Muscle layer of colon (tissue), 2 donors: ENCODE measurements at regions not wholly inside any gene's neighbourhood (a gene's known extent, or its start where the extent isn't known, plus 50 kb on each side); places are given as distances from the start of the nearest gene placed in this dataset.

ENCODE experiments used
- H3K27ac ChIP-seq: one replicate; pipeline ENCODE4 v1.7.0; 2013; ENCODE audit warnings: low read depth, mild to moderate bottlenecking, low read length, moderate library complexity
- H3K27me3 ChIP-seq, 2 donors: one replicate each; pipeline ENCODE4 v1.7.0; 2013; ENCODE audit warnings: low read length in 2 of 2, mild to moderate bottlenecking in 2 of 2; ENCODE audit not compliant: insufficient read depth in 2 of 2, control insufficient read depth in 1 of 2
- H3K36me3 ChIP-seq: one replicate; pipeline ENCODE4 v1.7.0; 2013; ENCODE audit warnings: mild to moderate bottlenecking, low read length; ENCODE audit not compliant: insufficient read depth
- H3K4me1 ChIP-seq: one replicate; pipeline ENCODE4 v1.7.0; 2013; ENCODE audit warnings: mild to moderate bottlenecking, low read length; ENCODE audit not compliant: insufficient read depth
- H3K4me3 ChIP-seq, 2 donors: one replicate each; pipeline ENCODE4 v1.7.0; 2013; ENCODE audit warnings: low read length in 2 of 2, low read depth in 1 of 2, mild to moderate bottlenecking in 1 of 2, moderate library complexity in 1 of 2
- H3K9ac ChIP-seq: one replicate; pipeline ENCODE4 v1.7.0; 2013; ENCODE audit warnings: low read length
- H3K9me3 ChIP-seq: one replicate; pipeline ENCODE4 v1.7.0; 2013; ENCODE audit warnings: mild to moderate bottlenecking, low read length
- donor health status: abdominal sarcoma.
- donor health status: Adenocarcinoma of cecum.

- Histone ChIP-seq H3K9me3 (no peaks in the 10 kb centered on the region), H3K27ac (no peak overlapping the region), H3K9ac (no peak overlapping the region), H3K27me3 (no peaks in the 10 kb centered on the region), H3K4me1 (no peaks in the 10 kb centered on the region), H3K4me3 (no peak overlapping the region), H3K36me3 (no peaks in the 10 kb centered on the region)
These were observed 113.7 kb upstream of the IRX3 start for GRCh38 chr16:54400261-54400660.

GRCh38 chr16:54398986-54399385, 112.4 kb upstream of the IRX3 start:
- Histone ChIP-seq H3K9ac (no peak overlapping the region), H3K4me3 (no peak overlapping the region), H3K27me3 (no peaks in the 10 kb centered on the region), H3K9me3 (no peaks in the 10 kb centered on the region), H3K4me1 (no peaks in the 10 kb centered on the region), H3K36me3 (no peaks in the 10 kb centered on the region), H3K27ac (no peak overlapping the region)

- Histone ChIP-seq H3K9ac (no peak overlapping the region), H3K27ac (no peak overlapping the region), H3K36me3 (no peaks in the 10 kb centered on the region), H3K27me3 (no peaks in the 10 kb centered on the region), H3K4me3 (no peak overlapping the region), H3K4me1 (no peaks in the 10 kb centered on the region), H3K9me3 (no peaks in the 10 kb centered on the region)
These were observed 111.3 kb upstream of the IRX3 start for GRCh38 chr16:54397838-54398237.

- H3K4me3 ChIP-seq = no peak overlapping the region
- H3K27ac ChIP-seq = no peak overlapping the region
- H3K9ac ChIP-seq = no peak overlapping the region
- no peaks in the 10 kb centered on the region for H3K9me3 ChIP-seq
- no peaks in the 10 kb centered on the region for H3K4me1 ChIP-seq
- no peaks in the 10 kb centered on the region for H3K27me3 ChIP-seq
- H3K36me3 ChIP-seq = no peaks in the 10 kb centered on the region
These were observed 110.7 kb upstream of the IRX3 start for GRCh38 chr16:54397190-54397835.

GRCh38 chr16:54389836-54390494, 103.4 kb upstream of the IRX3 start:
- Histone ChIP-seq H3K27me3 (no peaks in the 10 kb centered on the region), H3K27ac (no peak overlapping the region), H3K4me1 (no peaks in the 10 kb centered on the region)

GRCh38 chr16:54385141-54385540, 98.6 kb upstream of the IRX3 start:
- Histone ChIP-seq H3K36me3 (no peaks in the 10 kb centered on the region), H3K4me3 (no peak overlapping the region), H3K27me3 (no peaks in the 10 kb centered on the region), H3K27ac (no peak overlapping the region), H3K4me1 (no peaks in the 10 kb centered on the region), H3K9me3 (no peaks in the 10 kb centered on the region), H3K9ac (no peak overlapping the region)

More at GRCh38 chr16:54389836-54390494, 103.4 kb upstream of the IRX3 start:
- Histone ChIP-seq H3K9ac (no peak overlapping the region), H3K9me3 (no peaks in the 10 kb centered on the region), H3K36me3 (no peaks in the 10 kb centered on the region), H3K4me3 (no peak overlapping the region)

- no peak overlapping the region for H3K27ac ChIP-seq
- no peak overlapping the region for H3K9ac ChIP-seq
- no peaks in the 10 kb centered on the region for H3K27me3 ChIP-seq
- no peak overlapping the region for H3K4me3 ChIP-seq
- H3K4me1 ChIP-seq = no peaks in the 10 kb centered on the region
- H3K9me3 ChIP-seq = no peaks in the 10 kb centered on the region
- no peaks in the 10 kb centered on the region for H3K36me3 ChIP-seq
These were observed 95.2 kb upstream of the IRX3 start for GRCh38 chr16:54381601-54382313.

GRCh38 chr16:54375071-54375470, 88.5 kb upstream of the IRX3 start:
- Histone ChIP-seq H3K4me3 (no peak overlapping the region), H3K4me1 (no peaks in the 10 kb centered on the region), H3K36me3 (no peaks in the 10 kb centered on the region), H3K9ac (no peak overlapping the region), H3K27ac (no peak overlapping the region), H3K9me3 (no peaks in the 10 kb centered on the region), H3K27me3 (peaks cover 8 to 11% of the 10 kb centered on the region in 2 donors)

GRCh38 chr16:54373534-54374520, 87.2 kb upstream of the IRX3 start:
- H3K27ac ChIP-seq = no peak overlapping the region
- peaks cover 8 to 11% of the 10 kb centered on the region in 2 donors for H3K27me3 ChIP-seq
- no peaks in the 10 kb centered on the region for H3K36me3 ChIP-seq
- no peak overlapping the region for H3K4me3 ChIP-seq
- H3K4me1 ChIP-seq = no peaks in the 10 kb centered on the region
- no peaks in the 10 kb centered on the region for H3K9me3 ChIP-seq
- H3K9ac ChIP-seq = no peak overlapping the region

GRCh38 chr16:54370278-54371040, 83.9 kb upstream of the IRX3 start:
- Histone ChIP-seq H3K9ac (no peak overlapping the region), H3K27me3 (peaks cover 8 to 11% of the 10 kb centered on the region in 2 donors), H3K36me3 (no peaks in the 10 kb centered on the region), H3K27ac (no peak overlapping the region), H3K4me1 (no peaks in the 10 kb centered on the region), H3K4me3 (no peak overlapping the region), H3K9me3 (no peaks in the 10 kb centered on the region)
